B cell (primary cell): ENCODE measurements at regions not wholly inside any gene's neighbourhood (a gene's known extent, or its start where the extent isn't known, plus 50 kb on each side); places are given as distances from the start of the nearest gene placed in this dataset.

Experiments
- EZH2 ChIP-seq: IDR thresholded peaks from 2 replicates; pipeline ENCODE4 v1.6.1; 2012; ENCODE audit warnings: borderline replicate concordance, low read depth, mild to moderate bottlenecking, moderate library complexity, low read length; ENCODE audit not compliant: insufficient read depth, poor library complexity, severe bottlenecking
- TF ChIP-seq, protein P1 (sequence below): fragments of 200-600 bp; IDR thresholded peaks from one replicate; pipeline ENCODE4 v1.8.0; 2022; ENCODE audit warnings: antibody characterized with exemption, mild to moderate bottlenecking

DNA sequence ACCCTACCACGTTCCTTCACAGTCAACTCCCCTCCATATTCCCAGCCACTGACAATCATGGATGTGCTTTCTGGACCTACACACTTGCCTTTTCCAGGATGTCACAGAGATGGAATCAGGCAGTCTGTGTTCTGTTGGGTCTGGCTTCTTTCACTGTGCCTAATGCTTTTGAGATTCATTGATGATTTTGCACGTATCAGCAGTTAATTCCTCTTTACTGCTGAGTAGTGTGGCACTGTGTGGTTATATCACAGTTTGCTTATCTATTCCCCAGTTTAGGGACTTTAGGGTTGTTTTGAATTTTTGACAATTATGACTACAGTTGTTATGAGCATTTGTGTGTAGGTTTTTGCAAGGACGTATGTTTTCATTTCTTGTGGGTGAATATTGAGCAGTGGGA, 191.7 kb downstream of the ACKR3 start:
- TF ChIP-seq EZH2 = no peak
- TF ChIP-seq, protein P1, sequence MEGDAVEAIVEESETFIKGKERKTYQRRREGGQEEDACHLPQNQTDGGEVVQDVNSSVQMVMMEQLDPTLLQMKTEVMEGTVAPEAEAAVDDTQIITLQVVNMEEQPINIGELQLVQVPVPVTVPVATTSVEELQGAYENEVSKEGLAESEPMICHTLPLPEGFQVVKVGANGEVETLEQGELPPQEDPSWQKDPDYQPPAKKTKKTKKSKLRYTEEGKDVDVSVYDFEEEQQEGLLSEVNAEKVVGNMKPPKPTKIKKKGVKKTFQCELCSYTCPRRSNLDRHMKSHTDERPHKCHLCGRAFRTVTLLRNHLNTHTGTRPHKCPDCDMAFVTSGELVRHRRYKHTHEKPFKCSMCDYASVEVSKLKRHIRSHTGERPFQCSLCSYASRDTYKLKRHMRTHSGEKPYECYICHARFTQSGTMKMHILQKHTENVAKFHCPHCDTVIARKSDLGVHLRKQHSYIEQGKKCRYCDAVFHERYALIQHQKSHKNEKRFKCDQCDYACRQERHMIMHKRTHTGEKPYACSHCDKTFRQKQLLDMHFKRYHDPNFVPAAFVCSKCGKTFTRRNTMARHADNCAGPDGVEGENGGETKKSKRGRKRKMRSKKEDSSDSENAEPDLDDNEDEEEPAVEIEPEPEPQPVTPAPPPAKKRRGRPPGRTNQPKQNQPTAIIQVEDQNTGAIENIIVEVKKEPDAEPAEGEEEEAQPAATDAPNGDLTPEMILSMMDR = no peak
